A673 (cell line): ENCODE measurements at regions not wholly inside any gene's neighbourhood (a gene's known extent, or its start where the extent isn't known, plus 50 kb on each side); places are given as distances from the start of the nearest gene placed in this dataset.

Experiments used
- BruUV-seq: library from RNA; stranded (reverse); fragments of 400-500 nt; replicated peaks from 2 replicates; lab custom pipeline; 2021; lab: Mats Ljungman, UMichigan
- CTCF ChIA-PET: fragments of 300-600 bp; sonication (Branson Sonifier 250); formaldehyde crosslinking; loops from one replicate; lab custom pipeline; 2022; ENCODE audit warnings: antibody characterized with exemption; lab: Charles Lee
- POLR2A ChIA-PET: fragments of 300-600 bp; sonication (Branson Sonifier 250); formaldehyde crosslinking; loops from one replicate; lab custom pipeline; 2022; ENCODE audit warnings: antibody characterized with exemption; ENCODE audit not compliant: low non-redundant PET; lab: Charles Lee
- DNase-seq: peaks from one replicate; pipeline ENCODE4 v3.0.0-alpha.2; 2015; ENCODE audit warnings: low spot score
- H3K27ac ChIP-seq: fragments of 200-600 bp; sonication (generic); 2 replicates; pipeline ENCODE4 v1.5.1; 2016; ENCODE audit warnings: mixed run types, low read depth, mild to moderate bottlenecking, mixed read lengths, antibody characterized with exemption, low read length; ENCODE audit not compliant: poor library complexity, severe bottlenecking
- H3K27me3 ChIP-seq: fragments of 200-600 bp; sonication (generic); replicated peaks from 2 replicates; pipeline ENCODE4 v1.6.1; 2017; ENCODE audit warnings: mixed run types, low read depth, mild to moderate bottlenecking, mixed read lengths, antibody characterized with exemption, low read length; ENCODE audit not compliant: insufficient read depth, poor library complexity
- H3K36me3 ChIP-seq: fragments of 200-600 bp; sonication (generic); 2 replicates; pipeline ENCODE4 v1.6.1; 2016; ENCODE audit warnings: mixed run types, mild to moderate bottlenecking, mixed read lengths, antibody characterized with exemption, low read length; ENCODE audit not compliant: insufficient read depth, poor library complexity, severe bottlenecking
- H3K4me1 ChIP-seq: fragments of 200-600 bp; sonication (generic); 2 replicates; pipeline ENCODE4 v1.6.1; 2017; ENCODE audit warnings: mixed run types, mild to moderate bottlenecking, mixed read lengths, antibody characterized with exemption, low read length; ENCODE audit not compliant: insufficient read depth, poor library complexity, severe bottlenecking
- H3K4me3 ChIP-seq: fragments of 200-600 bp; sonication (generic); 2 replicates; pipeline ENCODE4 v1.5.1; 2016; ENCODE audit warnings: low read depth, mixed run types, mild to moderate bottlenecking, mixed read lengths, low read length; ENCODE audit not compliant: poor library complexity, severe bottlenecking
- H3K9me3 ChIP-seq: fragments of 200-600 bp; sonication (generic); 2 replicates; pipeline ENCODE4 v1.6.1; 2016; ENCODE audit warnings: mixed run types, low read depth, mild to moderate bottlenecking, mixed read lengths, antibody characterized with exemption, low read length; ENCODE audit not compliant: poor library complexity, severe bottlenecking
- EZH2 ChIP-seq: fragments of 200-600 bp; sonication (generic); IDR thresholded peaks from 2 replicates; pipeline ENCODE4 v1.6.1; 2017; ENCODE audit warnings: borderline replicate concordance, low read depth, mild to moderate bottlenecking, mixed read lengths, antibody characterized with exemption, low read length; ENCODE audit not compliant: poor library complexity, severe bottlenecking
- intact Hi-C: fragments of 100-400 bp; cut with micrococcal nuclease; formaldehyde crosslinking; loops from one replicate; pipeline ENCODE4 v1.10.0; 2022; ENCODE audit not compliant: unreplicated experiment
- TF ChIP-seq, protein P1 (sequence below): fragments of 300-800, 200-600 bp; sonication (generic); conservative IDR thresholded peaks from 2 replicates; pipeline ENCODE4 v1.5.1; 2017; ENCODE audit warnings: low read depth, mild to moderate bottlenecking, antibody characterized with exemption, low read length, moderate library complexity, mixed read lengths

- Histone ChIP-seq H3K27ac (no peak overlapping the region), H3K4me3 (no peak overlapping the region), H3K36me3 (no peaks in the 10 kb centered on the region), H3K27me3 (no peaks in the 10 kb centered on the region), H3K9me3 (no peaks in the 10 kb centered on the region), H3K4me1 (no peaks in the 10 kb centered on the region)
- CTCF ChIA-PET, result no interaction called here
- no peak for DNase-seq
- intact Hi-C loops, result no loop called here
- BruUV-seq, result no TSS peak
- POLR2A ChIA-PET, result no interaction called here
- no peak for TF ChIP-seq EZH2
- TF ChIP-seq, protein P1, sequence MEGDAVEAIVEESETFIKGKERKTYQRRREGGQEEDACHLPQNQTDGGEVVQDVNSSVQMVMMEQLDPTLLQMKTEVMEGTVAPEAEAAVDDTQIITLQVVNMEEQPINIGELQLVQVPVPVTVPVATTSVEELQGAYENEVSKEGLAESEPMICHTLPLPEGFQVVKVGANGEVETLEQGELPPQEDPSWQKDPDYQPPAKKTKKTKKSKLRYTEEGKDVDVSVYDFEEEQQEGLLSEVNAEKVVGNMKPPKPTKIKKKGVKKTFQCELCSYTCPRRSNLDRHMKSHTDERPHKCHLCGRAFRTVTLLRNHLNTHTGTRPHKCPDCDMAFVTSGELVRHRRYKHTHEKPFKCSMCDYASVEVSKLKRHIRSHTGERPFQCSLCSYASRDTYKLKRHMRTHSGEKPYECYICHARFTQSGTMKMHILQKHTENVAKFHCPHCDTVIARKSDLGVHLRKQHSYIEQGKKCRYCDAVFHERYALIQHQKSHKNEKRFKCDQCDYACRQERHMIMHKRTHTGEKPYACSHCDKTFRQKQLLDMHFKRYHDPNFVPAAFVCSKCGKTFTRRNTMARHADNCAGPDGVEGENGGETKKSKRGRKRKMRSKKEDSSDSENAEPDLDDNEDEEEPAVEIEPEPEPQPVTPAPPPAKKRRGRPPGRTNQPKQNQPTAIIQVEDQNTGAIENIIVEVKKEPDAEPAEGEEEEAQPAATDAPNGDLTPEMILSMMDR, result no peak
Observed at GRCh38 chr6:63464060-63464459, 108.2 kb upstream of the LOC128125822 start.

- Histone ChIP-seq H3K36me3 (no peaks in the 10 kb centered on the region), H3K9me3 (no peaks in the 10 kb centered on the region), H3K4me1 (no peaks in the 10 kb centered on the region), H3K4me3 (no peak overlapping the region), H3K27ac (no peak overlapping the region), H3K27me3 (no peaks in the 10 kb centered on the region)
- no peak for DNase-seq
- POLR2A ChIA-PET, result no interaction called here
- intact Hi-C loops, result no loop called here
- TF ChIP-seq, protein P1, result no peak
- no peak for TF ChIP-seq EZH2
- no TSS peak for BruUV-seq
- CTCF ChIA-PET, result no interaction called here
Observed at GRCh38 chr6:63465750-63466149, 106.5 kb upstream of the LOC128125822 start.

- H3K27ac ChIP-seq, result no peak overlapping the region
- DNase-seq, result no peak
- H3K4me1 ChIP-seq, result no peaks in the 10 kb centered on the region
- no peaks in the 10 kb centered on the region for H3K36me3 ChIP-seq
- no peaks in the 10 kb centered on the region for H3K9me3 ChIP-seq
- H3K27me3 ChIP-seq, result no peaks in the 10 kb centered on the region
- no TSS peak for BruUV-seq
- ChIA-PET CTCF (no interaction called here), POLR2A (no interaction called here)
- no peak for TF ChIP-seq EZH2
- TF ChIP-seq, protein P1, result no peak
- intact Hi-C loops, result no loop called here
- H3K4me3 ChIP-seq, result no peak overlapping the region
Observed at GRCh38 chr6:63466242-63466733, 106.0 kb upstream of the LOC128125822 start.
